Keratinocyte (primary cell): ENCODE measurements at regions not wholly inside any gene's neighbourhood (a gene's known extent, or its start where the extent isn't known, plus 50 kb on each side); places are given as distances from the start of the nearest gene placed in this dataset.

Source experiments
- DNase-seq: peaks from one replicate; pipeline ENCODE4 v3.0.0-alpha.2; 2011; ENCODE audit warnings: low read depth, missing footprints, low spot score
- FAIRE-seq: peaks from 2 replicates; lab custom pipeline; 2011; peaks lifted over from hg19 to GRCh38; lab: Jason Lieb, UNC
- H2AFZ ChIP-seq: 2 replicates; pipeline ENCODE4 v1.6.0; 2012; ENCODE audit warnings: low read length, control low read depth, inconsistent platforms; ENCODE audit not compliant: control insufficient read depth
- H3K27ac ChIP-seq: 2 replicates; pipeline ENCODE4 v1.5.1; 2011; ENCODE audit warnings: low read length; ENCODE audit not compliant: control insufficient read depth, insufficient read depth
- H3K27me3 ChIP-seq: 3 replicates; pipeline ENCODE4 v1.6.0; 2011; ENCODE audit warnings: low read length; ENCODE audit not compliant: control insufficient read depth, insufficient read depth; ENCODE audit errors: extremely low read depth
- H3K36me3 ChIP-seq, 2 experiments: 2 replicates in 1 of 2; 3 replicates in 1 of 2; pipeline ENCODE4 v1.5.1; 2011; ENCODE audit warnings: low read length in 2 of 2, mild to moderate bottlenecking in 1 of 2; ENCODE audit not compliant: control insufficient read depth in 2 of 2, insufficient read depth in 2 of 2; ENCODE audit errors: extremely low read depth in 1 of 2
- H3K4me1 ChIP-seq: 3 replicates; pipeline ENCODE4 v1.5.1; 2011; ENCODE audit warnings: low read length; ENCODE audit not compliant: control insufficient read depth, insufficient read depth; ENCODE audit errors: extremely low read depth
- H3K4me2 ChIP-seq: 3 replicates; pipeline ENCODE4 v1.6.0; 2011; ENCODE audit warnings: low read depth, low read length; ENCODE audit not compliant: control insufficient read depth, insufficient read depth; ENCODE audit errors: extremely low read depth
- H3K4me3 ChIP-seq, 3 experiments: fragments of 200-600 bp in 1 of 3; sonication (generic) in 1 of 3; 2 replicates in 2 of 3; 3 replicates in 1 of 3; pipeline ENCODE4 v1.5.1; 2011 to 2016; ENCODE audit warnings: low read length in 3 of 3, mild to moderate bottlenecking in 3 of 3, control low read depth in 2 of 3, inconsistent platforms in 1 of 3, low read depth in 1 of 3, mixed read lengths in 1 of 3, mixed run types in 1 of 3, moderate library complexity in 1 of 3; ENCODE audit not compliant: control insufficient read depth in 2 of 3, insufficient read depth in 2 of 3; ENCODE audit errors: extremely low read depth in 1 of 3
- H3K79me2 ChIP-seq: 2 replicates; pipeline ENCODE4 v1.6.0; 2012; ENCODE audit warnings: low read length; ENCODE audit not compliant: control insufficient read depth, insufficient read depth
- H3K9ac ChIP-seq: 3 replicates; pipeline ENCODE4 v1.6.0; 2011; ENCODE audit warnings: low read length; ENCODE audit not compliant: control insufficient read depth, insufficient read depth; ENCODE audit errors: extremely low read depth
- H3K9me1 ChIP-seq: 3 replicates; pipeline ENCODE4 v1.6.0; 2011; ENCODE audit warnings: low read length; ENCODE audit not compliant: control insufficient read depth, insufficient read depth; ENCODE audit errors: extremely low read depth
- H3K9me3 ChIP-seq: 2 replicates; pipeline ENCODE4 v1.5.1; 2012; ENCODE audit warnings: low read depth, low read length; ENCODE audit not compliant: control insufficient read depth
- H4K20me1 ChIP-seq: 3 replicates; pipeline ENCODE4 v1.6.0; 2011; ENCODE audit warnings: low read length; ENCODE audit not compliant: control insufficient read depth, insufficient read depth; ENCODE audit errors: extremely low read depth
- CTCF ChIP-seq, 3 experiments: IDR thresholded peaks in 1 of 3; conservative IDR thresholded peaks in 1 of 3; optimal IDR thresholded peaks in 1 of 3; 2 replicates in 2 of 3; 3 replicates in 1 of 3; pipeline versions ENCODE3 to v1.5.1; 2011; ENCODE audit warnings: low read length in 3 of 3, mild to moderate bottlenecking in 3 of 3, moderate library complexity in 2 of 3, control low read depth in 1 of 3, inconsistent platforms in 1 of 3; ENCODE audit not compliant: insufficient read depth in 2 of 3; ENCODE audit errors: extremely low read depth in 1 of 3
- EZH2 ChIP-seq: IDR thresholded peaks from one replicate; pipeline ENCODE4 v1.6.1; 2012; ENCODE audit warnings: inconsistent platforms, mild to moderate bottlenecking, low read length, moderate library complexity
- dilution Hi-C: fragments of 300-500 bp; cut with MboI; formaldehyde crosslinking; loops from one replicate; pipeline ENCODE4 v1.7.0; 2020; ENCODE audit warnings: low sequenced_read_pairs; ENCODE audit not compliant: extremely low pct_ligation_motif_present

DNA sequence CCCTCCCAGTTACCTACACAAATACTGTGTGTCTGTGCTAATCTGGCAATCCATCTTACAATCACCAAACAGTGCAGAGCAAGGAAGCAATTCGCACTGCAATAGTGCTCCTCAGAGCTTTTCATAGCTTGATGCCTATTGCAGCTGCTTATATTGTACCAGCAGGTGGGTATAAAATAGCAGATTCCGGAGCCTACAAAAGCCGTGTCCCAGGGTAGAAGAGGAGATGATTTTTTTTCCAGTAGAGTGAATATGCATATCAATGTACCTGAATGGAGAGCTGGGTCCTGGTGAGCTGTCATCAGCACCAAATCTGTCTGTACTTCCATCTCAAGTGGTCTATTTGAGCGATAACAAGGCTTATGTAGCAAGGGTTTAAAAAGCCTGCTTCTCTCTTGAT, 668.4 kb downstream of the DIAPH3 start:
- Histone ChIP-seq H3K9me3 (no peaks in the 10 kb centered on the region), H3K9me1 (no peaks in the 10 kb centered on the region), H3K27ac (no peak overlapping the region), H4K20me1 (no peaks in the 10 kb centered on the region), H2AFZ (no peak overlapping the region), H3K4me3 (no peak overlapping the region), H3K79me2 (no peaks in the 10 kb centered on the region), H3K4me1 (no peaks in the 10 kb centered on the region), H3K36me3 (no peaks in the 10 kb centered on the region), H3K9ac (no peak overlapping the region), H3K27me3 (no peaks in the 10 kb centered on the region), H3K4me2 (no peak overlapping the region)
- FAIRE-seq: no peak
- dilution Hi-C loops: loop anchor here (10.0 kb wide), 1 partner anchor 60 kb away; no protein-coding TSS in a partner anchor
- no peak for DNase-seq
- TF ChIP-seq CTCF (optimal IDR thresholded peaks at IDR 0.05 in 1 of 3, IDR thresholded peaks at IDR 0.05 in 1 of 3, conservative IDR thresholded peaks at IDR 0.05 in 1 of 3; ENCODE audit: extremely low read depth in 1 of 3, insufficient read depth in 2 of 3, low read length in 3 of 3): no peak
- no peak for TF ChIP-seq EZH2

DNA sequence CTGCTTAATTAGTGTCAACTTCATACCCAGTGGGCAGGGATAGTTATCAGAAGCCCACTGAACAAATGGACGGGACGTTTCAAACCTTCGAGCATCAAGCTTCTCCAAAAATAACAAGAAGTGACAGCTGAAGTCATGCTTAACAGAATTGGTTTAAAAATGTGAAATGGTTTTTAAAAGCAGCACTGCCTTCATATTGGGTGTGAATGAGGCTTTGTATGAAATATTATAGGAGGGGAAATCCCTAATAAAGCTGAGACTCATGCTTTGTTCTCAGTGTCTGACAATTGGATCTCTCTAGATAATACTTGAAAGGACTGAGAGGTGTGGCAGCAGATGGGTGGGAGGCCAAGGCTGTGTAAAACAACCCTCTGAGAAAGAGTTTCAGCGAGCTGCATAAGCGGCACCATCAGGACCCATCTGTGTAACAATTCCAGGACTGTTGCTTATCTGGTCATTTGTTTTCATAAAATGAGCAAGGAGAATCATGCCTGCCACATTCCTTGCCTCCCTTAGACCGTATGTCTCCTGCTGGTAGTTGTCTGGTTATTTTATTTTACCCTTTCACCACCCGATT, 667.7 kb downstream of the DIAPH3 start:
- Histone ChIP-seq H3K4me1 (no peaks in the 10 kb centered on the region), H3K27me3 (no peaks in the 10 kb centered on the region), H3K4me3 (no peak overlapping the region), H4K20me1 (no peaks in the 10 kb centered on the region), H3K27ac (no peak overlapping the region), H3K79me2 (no peaks in the 10 kb centered on the region), H3K4me2 (no peak overlapping the region), H3K36me3 (no peaks in the 10 kb centered on the region), H3K9ac (no peak overlapping the region), H3K9me3 (no peaks in the 10 kb centered on the region), H3K9me1 (no peaks in the 10 kb centered on the region), H2AFZ (no peak overlapping the region)
- TF ChIP-seq CTCF (optimal IDR thresholded peaks at IDR 0.05 in 1 of 3, IDR thresholded peaks at IDR 0.05 in 1 of 3, conservative IDR thresholded peaks at IDR 0.05 in 1 of 3; ENCODE audit: extremely low read depth in 1 of 3, insufficient read depth in 2 of 3, low read length in 3 of 3) (no peak), EZH2 (no peak)
- dilution Hi-C loops: loop anchor here (10.0 kb wide), 1 partner anchor 59 kb away; no protein-coding TSS in a partner anchor
- FAIRE-seq (no peak), DNase-seq (no peak)
